Endothelial cell (in vitro differentiated cells): ENCODE measurements at regions not wholly inside any gene's neighbourhood (a gene's known extent, or its start where the extent isn't known, plus 50 kb on each side); places are given as distances from the start of the nearest gene placed in this dataset.

ENCODE experiments used
- DNase-seq: peaks from one replicate; pipeline ENCODE4 v3.0.0; 2021; ENCODE audit warnings: low spot score
- H3K27ac Mint-ChIP-seq: one replicate; pipeline ENCODE4 v1.8.0; 2021; ENCODE audit warnings: mixed read lengths, inconsistent platforms; ENCODE audit not compliant: unreplicated experiment
- H3K27me3 Mint-ChIP-seq: one replicate; pipeline ENCODE4 v1.8.0; 2021; ENCODE audit warnings: mild to moderate bottlenecking, moderate library complexity, mixed read lengths, inconsistent platforms; ENCODE audit not compliant: unreplicated experiment
- H3K36me3 Mint-ChIP-seq: one replicate; pipeline ENCODE4 v1.8.0; 2021; ENCODE audit warnings: mild to moderate bottlenecking, low read depth, mixed read lengths, inconsistent platforms; ENCODE audit not compliant: unreplicated experiment
- H3K4me1 Mint-ChIP-seq: one replicate; pipeline ENCODE4 v1.8.0; 2021; ENCODE audit warnings: mild to moderate bottlenecking, mixed read lengths, inconsistent platforms; ENCODE audit not compliant: unreplicated experiment
- H3K4me3 Mint-ChIP-seq: one replicate; pipeline ENCODE4 v1.8.0; 2021; ENCODE audit warnings: mild to moderate bottlenecking, mixed read lengths, inconsistent platforms; ENCODE audit not compliant: unreplicated experiment
- H3K9me3 Mint-ChIP-seq: one replicate; pipeline ENCODE4 v1.8.0; 2021; ENCODE audit warnings: mixed read lengths, inconsistent platforms; ENCODE audit not compliant: unreplicated experiment
- CTCF ChIP-seq: fragments of 200-600 bp; sonication (generic); IDR thresholded peaks from one replicate; pipeline ENCODE4 v1.5.0; 2021; ENCODE audit warnings: antibody characterized with exemption; ENCODE audit not compliant: unreplicated experiment

- DNase-seq, result no peak
- no peaks in the 10 kb centered on the region for H3K27me3 Mint-ChIP-seq
- H3K9me3 Mint-ChIP-seq, result no peaks in the 10 kb centered on the region
- no peak overlapping the region for H3K4me3 Mint-ChIP-seq
- TF ChIP-seq CTCF, result no peak
- H3K27ac Mint-ChIP-seq, result no peak overlapping the region
- no peaks in the 10 kb centered on the region for H3K36me3 Mint-ChIP-seq
- H3K4me1 Mint-ChIP-seq, result peaks cover 26% of the 10 kb centered on the region
These were observed 337.9 kb upstream of the NOVA1 start for GRCh38 chr14:26935733-26936132.

GRCh38 chr14:26938054-26938453 is 340.2 kb upstream of the NOVA1 start:
- no peaks in the 10 kb centered on the region for H3K36me3 Mint-ChIP-seq
- TF ChIP-seq CTCF, result no peak
- no peak overlapping the region for H3K4me3 Mint-ChIP-seq

GRCh38 chr14:26939755-26940154 is 341.9 kb upstream of the NOVA1 start:
- no peaks in the 10 kb centered on the region for H3K27me3 Mint-ChIP-seq
- peaks cover 8% of the 10 kb centered on the region for H3K4me1 Mint-ChIP-seq
- H3K9me3 Mint-ChIP-seq, result no peaks in the 10 kb centered on the region
- no peaks in the 10 kb centered on the region for H3K36me3 Mint-ChIP-seq
- no peak overlapping the region for H3K4me3 Mint-ChIP-seq
- H3K27ac Mint-ChIP-seq, result no peak overlapping the region
- DNase-seq, result no peak
- no peak for TF ChIP-seq CTCF

More at GRCh38 chr14:26938054-26938453, 340.2 kb upstream of the NOVA1 start:
- Mint-ChIP-seq H3K4me1 (peaks cover 19% of the 10 kb centered on the region), H3K27ac (no peak overlapping the region), H3K9me3 (no peaks in the 10 kb centered on the region), H3K27me3 (no peaks in the 10 kb centered on the region)
- DNase-seq, result no peak

GRCh38 chr14:26941521-26941920 is 343.7 kb upstream of the NOVA1 start:
- DNase-seq, result no peak
- H3K4me1 Mint-ChIP-seq, result peaks cover 3% of the 10 kb centered on the region
- no peak overlapping the region for H3K4me3 Mint-ChIP-seq
- H3K27ac Mint-ChIP-seq, result no peak overlapping the region
- H3K27me3 Mint-ChIP-seq, result no peaks in the 10 kb centered on the region
- TF ChIP-seq CTCF, result no peak
- no peaks in the 10 kb centered on the region for H3K36me3 Mint-ChIP-seq
- H3K9me3 Mint-ChIP-seq, result no peaks in the 10 kb centered on the region

- no peak overlapping the region for H3K27ac Mint-ChIP-seq
- no peaks in the 10 kb centered on the region for H3K9me3 Mint-ChIP-seq
- TF ChIP-seq CTCF, result no peak
- DNase-seq, result no peak
- no peak overlapping the region for H3K4me3 Mint-ChIP-seq
- no peaks in the 10 kb centered on the region for H3K27me3 Mint-ChIP-seq
- no peaks in the 10 kb centered on the region for H3K4me1 Mint-ChIP-seq
- H3K36me3 Mint-ChIP-seq, result no peaks in the 10 kb centered on the region
These were observed 349.4 kb upstream of the NOVA1 start for GRCh38 chr14:26947265-26947664.
